HG02973 (cell line): ENCODE measurements at regions not wholly inside any gene's neighbourhood (a gene's known extent, or its start where the extent isn't known, plus 50 kb on each side); places are given as distances from the start of the nearest gene placed in this dataset.
"Not testable (repeated sequence)": the region's sequence is repeated elsewhere in the genome, so short reads cannot be mapped to it uniquely, and the experiment has no call there.

Experiments used
- ATAC-seq: cut with Tn5 transposase; IDR thresholded peaks from one replicate; pipeline ENCODE4 v1.9.1; 2021; ENCODE audit warnings: moderate library complexity; ENCODE audit not compliant: unreplicated experiment

DNA sequence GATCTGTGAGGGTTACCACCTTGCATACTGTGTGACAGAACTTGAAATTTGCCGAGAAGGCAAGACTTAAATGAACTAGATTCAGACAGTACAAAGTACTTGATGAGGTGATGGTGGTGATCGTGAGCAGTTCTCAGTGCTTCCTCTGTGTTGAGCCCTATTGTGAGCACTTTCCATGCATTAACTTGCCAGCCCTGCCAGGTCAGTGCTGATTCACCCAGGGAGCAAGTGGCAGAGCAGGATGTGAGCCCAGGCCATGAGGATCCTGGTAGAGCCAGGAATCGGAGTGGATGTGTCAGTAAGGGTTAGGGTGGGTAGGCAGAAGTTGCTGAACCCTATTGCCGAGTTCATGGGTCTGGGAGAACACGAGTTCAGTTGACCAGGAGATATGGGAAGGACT lies 4545.7 kb upstream of the TPTE start:
- not testable (repeated sequence) for ATAC-seq

- ATAC-seq = not testable (repeated sequence)
Observed at GRCh38 chr21:5997586-5997985, 4523.8 kb upstream of the TPTE start.

GRCh38 chr21:6015422-6016057 lies 4505.8 kb upstream of the TPTE start:
- ATAC-seq = not testable (repeated sequence)

GRCh38 chr21:6020460-6020859 lies 4500.9 kb upstream of the TPTE start:
- not testable (repeated sequence) for ATAC-seq

GRCh38 chr21:6020953-6021716 lies 4500.2 kb upstream of the TPTE start:
- not testable (repeated sequence) for ATAC-seq

GRCh38 chr21:6021717-6022270 lies 4499.6 kb upstream of the TPTE start:
- not testable (repeated sequence) for ATAC-seq

- ATAC-seq = not testable (repeated sequence)
Observed at GRCh38 chr21:6023331-6023730, 4498.1 kb upstream of the TPTE start.

GRCh38 chr21:6025139-6025538 lies 4496.2 kb upstream of the TPTE start:
- ATAC-seq = not testable (repeated sequence)

GRCh38 chr21:6027497-6027896 lies 4493.9 kb upstream of the TPTE start:
- ATAC-seq = not testable (repeated sequence)

GRCh38 chr21:6034124-6034678 lies 4487.2 kb upstream of the TPTE start:
- not testable (repeated sequence) for ATAC-seq

- ATAC-seq = not testable (repeated sequence)
Observed at GRCh38 chr21:6034820-6035473, 4486.4 kb upstream of the TPTE start.

- ATAC-seq = not testable (repeated sequence)
Observed at GRCh38 chr21:6035474-6036155, 4485.8 kb upstream of the TPTE start.

- ATAC-seq = not testable (repeated sequence)
Observed at GRCh38 chr21:6039224-6039623, 4482.2 kb upstream of the TPTE start.

GRCh38 chr21:6040095-6040494 lies 4481.3 kb upstream of the TPTE start:
- not testable (repeated sequence) for ATAC-seq

GRCh38 chr21:6043430-6044275 lies 4477.7 kb upstream of the TPTE start:
- not testable (repeated sequence) for ATAC-seq

DNA sequence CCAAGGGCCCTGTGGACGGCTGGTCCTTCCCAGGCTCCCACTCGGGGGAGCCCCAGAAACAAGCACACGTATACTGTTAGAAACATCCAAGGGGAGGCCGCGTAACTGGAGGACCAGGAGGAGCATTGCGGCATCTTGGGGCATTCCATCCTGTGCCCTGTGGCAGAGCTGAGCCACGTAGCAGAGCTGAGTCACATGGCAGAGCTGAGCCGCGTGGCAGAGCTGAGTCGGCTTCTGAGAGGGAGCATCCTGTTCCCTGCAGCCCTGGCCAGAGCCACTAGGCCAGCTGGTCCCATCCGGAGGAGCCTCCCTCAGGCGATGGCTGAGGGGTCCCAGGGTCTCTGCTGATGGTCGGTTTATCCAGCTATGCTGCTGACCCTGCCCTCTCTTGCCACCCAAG lies 4476.7 kb upstream of the TPTE start:
- not testable (repeated sequence) for ATAC-seq

GRCh38 chr21:6049930-6050329 lies 4471.5 kb upstream of the TPTE start:
- ATAC-seq = not testable (repeated sequence)

GRCh38 chr21:6052109-6052508 lies 4469.3 kb upstream of the TPTE start:
- not testable (repeated sequence) for ATAC-seq

GRCh38 chr21:6053145-6053544 lies 4468.2 kb upstream of the TPTE start:
- ATAC-seq = not testable (repeated sequence)

DNA sequence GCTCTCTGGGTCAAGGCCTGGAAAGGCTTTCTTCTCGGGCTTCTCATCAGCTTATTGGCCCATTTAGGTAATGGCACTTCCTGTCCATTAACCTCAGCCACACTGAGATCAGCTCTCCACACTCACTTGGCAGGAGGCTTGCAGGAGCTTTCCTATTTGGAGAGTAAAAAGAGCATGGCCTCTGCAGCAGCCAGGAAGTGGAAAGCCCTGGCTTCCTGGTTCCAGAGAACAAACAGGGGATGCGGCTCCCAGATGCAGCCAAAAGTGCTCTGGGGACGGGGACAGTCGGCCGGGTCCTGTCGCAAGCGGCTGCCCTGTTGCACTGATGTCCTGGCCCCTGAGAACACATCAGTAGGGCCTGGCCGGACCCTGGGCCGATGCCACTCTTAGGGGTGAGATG lies 4462.4 kb upstream of the TPTE start:
- ATAC-seq = not testable (repeated sequence)
